ENCODE measurements at regions not wholly inside any gene's neighbourhood (a gene's known extent, or its start where the extent isn't known, plus 50 kb on each side); places are given as distances from the start of the nearest gene placed in this dataset.

GRCh38 chr20:4091490-4092479, 56.8 kb upstream of the SMOX start:
- TF ChIP-seq POLR2A (IDR thresholded peaks at IDR 0.05; ENCODE audit: low read depth, low read length) (no peak), TAF1 (IDR thresholded peaks at IDR 0.05; ENCODE audit: borderline replicate concordance, low read depth, low read length) (no peak)

Data from GM12892 (cell line).